Activated naive CD8-positive, alpha-beta T cell treated with anti-CD3 and anti-CD28 coated beads for 36 hours (primary cell): ENCODE measurements at regions not wholly inside any gene's neighbourhood (a gene's known extent, or its start where the extent isn't known, plus 50 kb on each side); places are given as distances from the start of the nearest gene placed in this dataset.

Experiments used
- DNase-seq: peaks from one replicate; pipeline ENCODE4 v3.0.0; 2021
- H3K27ac Mint-ChIP-seq: one replicate; pipeline ENCODE4 v1.8.0; 2022; ENCODE audit warnings: mild to moderate bottlenecking, moderate library complexity, mixed read lengths
- H3K27me3 Mint-ChIP-seq: one replicate; pipeline ENCODE4 v1.8.0; 2022; ENCODE audit warnings: mild to moderate bottlenecking, mixed read lengths
- H3K36me3 Mint-ChIP-seq: one replicate; pipeline ENCODE4 v1.8.0; 2021; ENCODE audit warnings: mild to moderate bottlenecking, mixed read lengths
- H3K4me1 Mint-ChIP-seq: one replicate; pipeline ENCODE4 v1.8.0; 2021; ENCODE audit warnings: mixed read lengths
- H3K4me3 Mint-ChIP-seq: one replicate; pipeline ENCODE4 v1.8.0; 2022; ENCODE audit warnings: mild to moderate bottlenecking, moderate library complexity, mixed read lengths
- H3K9me3 Mint-ChIP-seq: one replicate; pipeline ENCODE4 v1.8.0; 2022; ENCODE audit warnings: mixed read lengths

DNA sequence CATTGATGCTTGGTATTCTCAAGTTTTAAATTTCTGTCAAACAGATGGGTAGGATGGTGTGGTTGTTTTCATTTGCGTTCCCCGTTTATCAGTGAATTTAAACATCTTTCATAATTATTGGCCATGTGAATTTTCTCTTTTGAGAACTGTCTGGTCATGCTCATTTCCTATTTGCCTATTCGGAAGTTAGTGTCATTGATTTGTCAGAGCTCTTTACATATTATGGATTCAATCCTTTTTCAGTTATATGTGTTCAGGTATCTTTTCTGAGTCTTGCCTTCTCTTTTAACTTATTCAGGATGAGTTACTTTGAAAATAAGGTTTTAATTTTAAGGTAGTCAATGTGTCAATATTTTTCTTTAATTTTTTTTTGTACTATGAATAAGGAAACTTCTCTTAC is 315.7 kb downstream of the MN1 start:
- Mint-ChIP-seq H3K27me3 (peaks cover 5% of the 10 kb centered on the region), H3K4me3 (no peak overlapping the region)

DNA sequence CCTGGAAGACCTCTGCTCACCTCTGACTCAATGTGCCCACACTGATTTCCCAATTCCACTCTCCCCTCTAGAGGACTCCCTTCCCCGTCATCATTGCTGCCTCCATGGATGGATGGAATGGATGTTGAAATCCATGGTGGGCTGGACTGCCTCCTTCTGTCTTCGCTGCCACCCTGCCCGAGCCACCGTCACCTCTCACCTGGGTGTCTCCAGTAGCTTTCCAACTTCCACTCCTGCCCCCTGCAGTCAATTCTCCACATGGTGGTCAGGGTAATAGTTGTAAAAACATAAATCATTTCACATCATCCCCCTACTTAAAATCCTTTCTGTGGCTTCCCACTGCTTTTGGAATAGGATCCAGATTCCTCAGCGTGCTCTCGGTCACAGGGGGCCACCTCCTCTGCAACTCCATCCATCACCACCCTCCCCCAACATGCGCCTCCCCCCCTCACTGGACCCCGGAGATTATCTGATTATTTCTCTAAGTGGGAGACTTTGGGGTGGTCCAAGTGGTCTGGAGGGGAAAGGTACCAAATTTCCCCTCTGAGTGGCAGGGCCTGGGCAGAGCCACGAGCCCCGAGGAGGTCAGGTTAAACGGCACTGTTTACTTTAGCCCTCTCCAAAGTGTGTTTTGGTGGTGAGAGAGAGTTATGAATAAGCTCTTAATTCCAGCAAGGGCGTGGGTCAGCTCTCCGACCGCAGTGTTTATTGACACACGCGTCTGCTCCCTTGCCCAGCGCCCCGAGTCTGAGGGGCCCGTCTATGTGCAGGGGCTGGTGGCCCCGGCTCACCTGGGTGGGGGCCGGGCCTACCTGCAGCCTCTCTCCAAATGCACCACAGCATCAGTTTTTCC is 313.7 kb downstream of the MN1 start:
- DNase-seq: no peak
- no peaks in the 10 kb centered on the region for H3K36me3 Mint-ChIP-seq
- H3K4me1 Mint-ChIP-seq: no peaks in the 10 kb centered on the region
- peaks cover 9% of the 10 kb centered on the region for H3K9me3 Mint-ChIP-seq
- H3K27me3 Mint-ChIP-seq: peaks cover 5% of the 10 kb centered on the region
- H3K4me3 Mint-ChIP-seq: no peak overlapping the region
- H3K27ac Mint-ChIP-seq: no peak overlapping the region

More for the DNA sequence above, 315.7 kb downstream of the MN1 start:
- Mint-ChIP-seq H3K4me1 (no peaks in the 10 kb centered on the region), H3K9me3 (no peaks in the 10 kb centered on the region), H3K27ac (no peak overlapping the region), H3K36me3 (no peaks in the 10 kb centered on the region)
- no peak for DNase-seq

DNA sequence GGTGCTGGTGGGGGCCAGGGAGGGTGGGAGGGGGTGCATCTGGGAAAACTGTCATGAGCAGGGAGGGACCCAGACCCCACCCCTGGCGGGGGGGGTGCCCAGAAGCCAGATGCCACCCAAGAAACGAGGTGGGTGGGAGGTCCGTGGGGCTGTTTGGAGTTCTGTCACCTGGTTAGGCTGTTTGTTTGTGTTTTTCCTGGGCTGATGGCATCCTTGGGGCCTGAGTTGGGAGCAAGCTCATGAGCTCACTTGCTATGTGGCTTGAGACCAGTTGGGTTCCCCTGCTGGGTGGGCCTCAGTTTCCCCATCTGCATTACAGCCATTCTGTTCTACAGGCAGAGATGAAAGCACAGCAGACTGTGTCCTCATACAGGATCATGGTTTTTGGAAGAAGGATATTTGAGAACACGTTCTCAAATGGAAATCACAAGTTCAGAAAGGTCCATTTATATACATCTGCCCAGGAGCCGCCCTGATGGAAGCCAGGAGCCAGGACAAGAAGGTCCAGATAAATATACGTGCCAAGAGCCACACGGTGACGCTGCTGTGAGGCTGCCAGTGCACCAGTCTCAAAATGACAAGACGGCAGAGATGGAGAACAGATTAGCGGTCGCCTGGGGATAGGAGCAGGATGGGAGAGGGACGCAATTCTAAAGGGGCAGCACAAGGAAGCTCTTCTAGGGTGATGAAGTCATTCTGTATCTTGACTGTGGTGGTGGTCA is 312.9 kb downstream of the MN1 start:
- no peak overlapping the region for H3K27ac Mint-ChIP-seq
- no peak for DNase-seq
- no peaks in the 10 kb centered on the region for H3K4me1 Mint-ChIP-seq
- no peak overlapping the region for H3K4me3 Mint-ChIP-seq
- H3K27me3 Mint-ChIP-seq: peaks cover 5% of the 10 kb centered on the region
- peaks cover 11% of the 10 kb centered on the region for H3K9me3 Mint-ChIP-seq
- no peaks in the 10 kb centered on the region for H3K36me3 Mint-ChIP-seq

DNA sequence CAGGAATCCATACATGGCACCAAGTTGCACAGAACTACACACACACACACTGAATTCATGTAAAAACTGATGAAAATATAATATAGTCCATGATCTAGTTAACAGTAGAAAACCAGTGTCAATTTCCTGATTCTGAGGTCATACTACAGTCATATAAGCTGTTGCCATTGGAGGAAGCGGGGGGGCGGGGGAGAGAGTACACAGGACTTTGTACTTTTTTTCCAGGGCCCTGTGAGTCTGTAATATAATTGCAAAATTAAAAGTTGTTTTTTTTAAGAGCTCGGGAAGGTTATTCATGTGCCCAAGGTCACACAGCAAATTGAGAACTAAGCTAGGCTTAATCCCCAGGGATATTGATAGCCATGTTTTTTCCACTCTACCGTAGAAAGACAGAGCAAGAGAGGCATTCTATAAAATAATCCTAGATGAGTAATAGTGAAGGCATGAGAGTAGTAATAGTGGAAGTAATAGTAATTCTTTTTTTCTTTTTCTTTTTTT is 312.3 kb downstream of the MN1 start:
- DNase-seq: no peak
- Mint-ChIP-seq H3K27ac (no peak overlapping the region), H3K27me3 (peaks cover 5% of the 10 kb centered on the region), H3K4me1 (no peaks in the 10 kb centered on the region), H3K4me3 (no peak overlapping the region), H3K9me3 (peaks cover 11% of the 10 kb centered on the region), H3K36me3 (no peaks in the 10 kb centered on the region)

DNA sequence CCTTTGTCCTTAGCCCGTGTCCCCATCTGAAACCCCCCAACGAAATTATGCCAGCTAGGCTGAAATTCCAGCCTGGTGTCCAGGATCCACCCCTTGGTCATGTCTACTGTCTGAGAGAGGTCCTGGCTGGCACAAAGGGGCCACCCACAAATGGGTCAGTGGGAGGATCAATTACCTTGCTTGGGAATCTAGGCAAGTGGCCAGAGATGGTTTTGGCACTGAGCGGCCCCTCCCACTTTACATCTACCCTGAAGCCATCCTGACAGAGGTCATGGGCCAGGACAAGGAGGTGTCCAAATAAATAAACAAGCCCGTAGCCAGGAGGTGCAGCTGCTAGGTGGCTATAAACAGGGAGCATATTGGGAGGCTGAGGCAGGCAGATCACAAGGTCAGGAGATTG is 311.5 kb downstream of the MN1 start:
- Mint-ChIP-seq H3K4me1 (no peaks in the 10 kb centered on the region), H3K27me3 (peaks cover 5% of the 10 kb centered on the region), H3K9me3 (peaks cover 11% of the 10 kb centered on the region), H3K4me3 (no peak overlapping the region), H3K36me3 (no peaks in the 10 kb centered on the region), H3K27ac (no peak overlapping the region)
- DNase-seq: no peak

DNA sequence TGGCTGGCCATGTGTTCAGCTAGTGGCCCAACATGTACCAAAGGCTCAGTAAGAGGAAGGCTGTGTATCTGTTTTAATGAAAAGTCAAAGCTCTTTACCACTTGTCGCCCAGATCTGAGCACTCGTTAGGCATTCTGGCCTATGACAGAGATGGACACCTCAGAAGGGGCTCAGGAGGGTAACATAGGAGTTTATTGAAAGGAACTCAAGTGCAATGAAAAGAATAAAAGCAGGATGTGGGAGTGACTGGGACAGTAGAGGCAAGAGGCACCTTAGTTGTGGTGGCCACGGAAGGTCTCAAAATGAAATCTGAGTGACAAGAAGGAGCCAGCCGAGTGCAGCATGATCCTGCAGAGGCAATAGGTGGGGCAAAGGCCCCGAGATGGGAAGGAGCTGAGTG is 309.7 kb downstream of the MN1 start:
- H3K27ac Mint-ChIP-seq: no peak overlapping the region
- DNase-seq: no peak
- H3K9me3 Mint-ChIP-seq: peaks cover 11% of the 10 kb centered on the region
- H3K27me3 Mint-ChIP-seq: peaks cover 5% of the 10 kb centered on the region
- H3K36me3 Mint-ChIP-seq: no peaks in the 10 kb centered on the region
- H3K4me1 Mint-ChIP-seq: no peaks in the 10 kb centered on the region
- H3K4me3 Mint-ChIP-seq: no peak overlapping the region

DNA sequence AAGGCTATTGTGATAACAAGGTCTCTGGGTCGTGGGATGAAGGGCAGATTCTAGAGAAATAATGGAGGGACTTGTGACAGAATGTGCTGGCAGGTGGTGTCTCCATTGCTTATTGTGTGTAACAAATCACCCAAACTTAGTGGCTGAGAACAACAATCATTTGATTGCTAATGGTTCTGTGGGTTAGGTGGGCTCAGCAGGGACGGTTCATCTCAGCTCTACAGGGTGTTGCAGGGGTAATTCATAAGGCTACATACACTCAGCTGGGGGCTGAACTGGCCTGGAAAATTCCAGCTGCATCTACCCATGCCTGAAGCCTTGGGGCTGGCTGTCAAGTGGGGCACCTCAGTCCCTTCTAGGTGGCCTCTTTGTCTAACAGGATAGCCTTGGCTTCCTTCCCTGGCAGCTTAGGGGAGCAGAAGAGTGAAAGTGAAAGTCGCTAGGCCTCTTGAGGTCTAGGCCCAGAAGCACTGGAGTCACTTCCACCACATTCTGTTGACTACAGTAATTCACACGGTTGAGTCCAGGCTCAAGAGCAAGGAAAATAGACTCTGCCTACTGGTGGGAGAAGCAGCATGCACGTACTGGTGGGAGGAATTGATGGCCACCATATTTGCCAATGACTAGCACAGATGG is 308.9 kb downstream of the MN1 start:
- no peak overlapping the region for H3K27ac Mint-ChIP-seq
- peaks cover 5% of the 10 kb centered on the region for H3K27me3 Mint-ChIP-seq
- peaks cover 11% of the 10 kb centered on the region for H3K9me3 Mint-ChIP-seq
- DNase-seq: no peak
- H3K4me1 Mint-ChIP-seq: no peaks in the 10 kb centered on the region
- no peaks in the 10 kb centered on the region for H3K36me3 Mint-ChIP-seq
- H3K4me3 Mint-ChIP-seq: no peak overlapping the region

DNA sequence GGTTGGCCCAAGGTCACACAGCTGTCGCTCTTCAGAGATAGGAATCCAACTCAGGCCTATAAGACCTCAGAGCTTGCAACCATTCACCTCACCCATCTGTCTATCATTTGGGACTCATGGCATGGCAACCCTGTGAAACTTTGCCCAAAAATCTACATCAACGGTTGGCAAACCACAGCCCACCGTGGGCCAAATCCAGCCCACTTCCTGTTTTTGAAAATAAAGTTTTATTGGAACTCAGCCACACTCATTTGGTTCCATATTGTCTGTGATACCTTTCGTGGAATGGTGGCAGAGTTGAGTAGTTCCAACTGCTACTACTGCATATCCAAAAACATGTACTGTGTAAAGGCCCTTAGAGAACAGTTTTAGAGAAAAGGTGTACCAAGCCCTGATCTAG is 307.8 kb downstream of the MN1 start:
- no peak overlapping the region for H3K27ac Mint-ChIP-seq
- H3K4me3 Mint-ChIP-seq: no peak overlapping the region
- H3K4me1 Mint-ChIP-seq: no peaks in the 10 kb centered on the region
- no peak for DNase-seq
- H3K36me3 Mint-ChIP-seq: no peaks in the 10 kb centered on the region
- H3K27me3 Mint-ChIP-seq: peaks cover 1% of the 10 kb centered on the region
- H3K9me3 Mint-ChIP-seq: peaks cover 11% of the 10 kb centered on the region

DNA sequence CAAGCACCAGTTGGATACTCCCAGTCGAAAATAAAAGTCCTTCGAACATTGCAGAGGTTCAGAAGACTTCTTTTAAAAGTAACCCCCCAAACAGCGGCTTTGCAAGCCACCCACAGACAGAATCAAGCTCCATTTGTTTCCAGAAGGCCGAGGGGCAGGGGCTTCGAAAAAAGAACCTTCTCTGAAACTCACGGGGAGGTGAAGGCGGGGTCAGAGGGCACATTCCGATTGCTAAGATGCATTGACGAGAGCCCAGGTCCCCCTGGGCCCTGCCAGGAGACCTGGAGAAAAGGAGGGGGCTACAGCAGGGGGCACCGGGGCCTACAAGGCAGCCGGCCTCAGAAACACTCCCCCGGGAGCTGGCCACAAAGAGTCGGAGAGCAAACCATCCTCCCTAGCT is 306.8 kb downstream of the MN1 start:
- no peak overlapping the region for H3K27ac Mint-ChIP-seq
- DNase-seq: no peak
- H3K36me3 Mint-ChIP-seq: no peaks in the 10 kb centered on the region
- H3K27me3 Mint-ChIP-seq: no peaks in the 10 kb centered on the region
- peaks cover 11% of the 10 kb centered on the region for H3K9me3 Mint-ChIP-seq
- H3K4me3 Mint-ChIP-seq: no peak overlapping the region
- no peaks in the 10 kb centered on the region for H3K4me1 Mint-ChIP-seq

DNA sequence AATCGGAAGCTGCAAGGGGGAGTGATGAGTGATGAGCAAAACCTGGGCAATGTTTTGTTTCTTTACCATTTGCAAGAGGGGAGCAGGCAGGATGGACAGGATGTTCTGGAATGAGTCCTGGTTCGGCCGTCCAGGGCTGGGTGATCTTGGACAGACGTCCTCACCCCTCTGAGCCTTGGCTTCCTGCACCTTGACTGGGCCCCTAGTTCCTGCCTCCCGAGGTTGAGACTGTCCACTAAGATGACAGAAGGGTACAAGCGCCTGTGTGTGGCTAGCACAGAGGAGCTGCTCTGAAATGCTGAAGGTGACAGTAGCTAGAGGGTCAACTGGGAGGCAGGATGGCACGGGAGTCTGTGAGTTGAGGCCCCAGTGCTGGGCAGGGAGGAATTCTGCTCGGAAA is 306.2 kb downstream of the MN1 start:
- H3K27ac Mint-ChIP-seq: no peak overlapping the region
- peaks cover 11% of the 10 kb centered on the region for H3K9me3 Mint-ChIP-seq
- H3K27me3 Mint-ChIP-seq: no peaks in the 10 kb centered on the region
- no peak overlapping the region for H3K4me3 Mint-ChIP-seq
- DNase-seq: no peak
- no peaks in the 10 kb centered on the region for H3K4me1 Mint-ChIP-seq
- H3K36me3 Mint-ChIP-seq: no peaks in the 10 kb centered on the region

DNA sequence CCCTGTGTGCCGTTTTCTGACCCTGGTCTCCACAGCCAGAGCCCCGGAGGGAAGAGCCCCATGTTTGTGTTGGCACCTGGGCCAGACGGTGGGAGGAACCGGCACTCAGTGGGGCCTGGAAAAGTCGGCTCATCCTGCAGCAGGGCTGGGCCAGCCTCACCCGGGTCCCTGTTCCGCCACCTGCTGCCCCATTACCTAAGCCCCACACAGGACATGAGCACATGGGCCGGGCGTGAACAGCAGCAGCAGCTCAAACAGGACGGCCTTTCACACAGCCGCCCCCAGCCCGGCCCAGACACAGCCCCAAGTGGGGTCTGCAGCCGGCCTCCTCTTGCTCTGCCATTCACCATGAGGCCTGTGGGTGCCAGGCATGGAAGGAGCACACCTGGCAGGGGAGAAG is 302.4 kb downstream of the MN1 start:
- H3K4me3 Mint-ChIP-seq: no peak overlapping the region
- no peaks in the 10 kb centered on the region for H3K27me3 Mint-ChIP-seq
- no peak for DNase-seq
- H3K9me3 Mint-ChIP-seq: peaks cover 2% of the 10 kb centered on the region
- no peaks in the 10 kb centered on the region for H3K4me1 Mint-ChIP-seq
- no peaks in the 10 kb centered on the region for H3K36me3 Mint-ChIP-seq
- H3K27ac Mint-ChIP-seq: no peak overlapping the region

DNA sequence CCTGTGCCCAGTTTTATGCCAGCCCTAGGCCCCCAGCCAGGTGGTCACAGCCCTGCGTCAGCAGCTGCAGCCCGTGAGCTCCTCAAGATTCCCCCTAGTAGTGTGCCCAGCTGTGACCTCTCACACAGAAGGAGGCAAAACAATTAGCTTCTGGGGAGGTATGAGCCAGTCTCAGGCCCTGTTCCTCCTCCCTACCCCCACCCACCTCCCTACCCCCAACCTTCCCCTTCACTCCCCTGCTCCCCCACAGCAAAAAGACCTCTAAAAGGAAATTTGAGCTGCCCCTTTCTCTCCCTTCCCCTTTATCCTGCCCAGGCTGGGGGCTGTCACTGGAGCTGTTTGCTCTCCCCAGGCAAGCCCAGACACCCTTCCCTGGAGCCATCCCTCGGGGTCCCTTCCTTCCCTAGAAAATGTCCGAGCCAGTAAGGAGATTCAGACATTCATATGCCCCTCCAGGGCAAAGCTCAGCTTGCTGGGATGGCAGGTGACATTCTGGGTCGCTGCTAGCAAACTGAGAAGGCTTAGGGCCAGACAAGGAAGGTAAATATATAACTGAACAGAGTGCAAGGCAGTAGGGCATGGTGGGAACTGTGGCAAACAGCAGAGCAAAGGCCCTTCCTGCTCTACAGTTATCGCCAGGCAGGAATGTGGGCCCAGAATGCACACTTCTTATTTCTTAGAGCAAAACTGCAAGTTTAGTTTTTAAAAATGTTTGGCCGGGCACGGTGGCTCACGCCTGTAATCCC is 300.2 kb downstream of the MN1 start:
- Mint-ChIP-seq H3K36me3 (no peaks in the 10 kb centered on the region), H3K4me1 (no peaks in the 10 kb centered on the region), H3K27me3 (no peaks in the 10 kb centered on the region), H3K9me3 (peaks cover 2% of the 10 kb centered on the region), H3K27ac (no peak overlapping the region), H3K4me3 (no peak overlapping the region)
- no peak for DNase-seq

DNA sequence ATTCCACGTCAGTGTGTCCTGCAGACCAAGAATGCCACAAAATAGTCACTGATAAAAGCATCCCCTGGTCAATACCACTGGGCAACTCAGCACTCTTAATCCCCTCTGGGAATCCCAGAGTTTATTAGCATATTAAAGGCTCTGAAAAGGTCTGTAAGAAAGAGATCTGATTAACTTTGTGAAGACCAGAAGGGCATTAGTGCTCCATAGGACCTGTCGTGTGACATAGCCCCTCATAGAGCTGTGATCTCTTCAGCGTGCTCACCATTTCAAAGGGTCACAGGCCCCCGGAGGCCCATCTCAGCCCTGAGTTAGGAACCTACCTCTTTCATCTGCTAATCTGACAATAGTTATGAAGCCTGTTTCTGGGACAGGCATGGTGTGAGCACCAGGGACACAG is 299.2 kb downstream of the MN1 start:
- no peaks in the 10 kb centered on the region for H3K36me3 Mint-ChIP-seq
- H3K4me1 Mint-ChIP-seq: no peaks in the 10 kb centered on the region
- H3K9me3 Mint-ChIP-seq: peaks cover 2% of the 10 kb centered on the region
- no peak for DNase-seq
- peaks cover 3% of the 10 kb centered on the region for H3K27me3 Mint-ChIP-seq
- H3K27ac Mint-ChIP-seq: no peak overlapping the region
- no peak overlapping the region for H3K4me3 Mint-ChIP-seq

DNA sequence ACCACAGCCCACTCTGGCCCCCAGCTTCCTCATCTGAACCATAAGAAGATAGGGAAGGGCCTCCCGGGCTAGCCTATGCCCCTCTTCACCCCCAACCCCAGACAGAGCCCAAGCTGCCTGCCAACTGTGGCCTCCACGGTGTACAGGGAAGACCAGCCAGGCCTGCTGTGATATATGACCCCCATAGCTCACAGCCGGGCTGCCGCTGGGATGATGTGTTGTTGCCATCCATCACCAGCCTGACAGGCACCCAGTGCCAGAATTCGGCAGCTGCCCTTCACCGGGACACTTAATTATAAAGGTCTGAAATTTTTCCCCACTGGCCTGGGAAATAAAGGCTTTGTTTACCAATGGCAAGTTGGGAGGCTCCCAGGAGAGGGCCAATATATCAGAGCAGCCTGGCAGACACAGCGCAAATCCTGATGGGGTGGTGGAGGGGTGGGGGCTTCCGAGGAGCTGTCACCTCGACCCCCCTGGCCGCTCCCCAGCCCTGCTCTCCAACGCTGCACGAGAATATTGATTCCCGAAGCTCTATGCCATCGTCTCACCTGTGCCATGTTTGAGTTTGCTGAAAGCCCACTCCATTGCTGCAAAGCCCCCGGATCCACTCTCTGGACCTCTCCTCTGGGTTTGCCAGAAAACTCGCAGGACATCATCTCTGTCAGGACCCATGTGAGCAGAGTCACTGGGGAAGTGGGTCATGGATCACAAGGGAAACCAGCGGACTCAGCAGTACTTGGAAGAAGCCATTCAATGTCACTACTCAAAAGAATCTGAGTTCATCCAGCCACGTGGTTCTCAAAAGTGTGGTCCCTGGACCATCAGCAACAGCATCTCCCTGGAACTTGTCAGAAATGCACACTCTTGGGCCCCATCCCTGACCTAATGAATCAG is 296.9 kb downstream of the MN1 start:
- H3K27me3 Mint-ChIP-seq: peaks cover 7% of the 10 kb centered on the region
- H3K9me3 Mint-ChIP-seq: peaks cover 2% of the 10 kb centered on the region
- DNase-seq: no peak
- H3K36me3 Mint-ChIP-seq: no peaks in the 10 kb centered on the region
- no peaks in the 10 kb centered on the region for H3K4me1 Mint-ChIP-seq
- no peak overlapping the region for H3K4me3 Mint-ChIP-seq
- no peak overlapping the region for H3K27ac Mint-ChIP-seq
